NOMO-1 treated with dmso at 0.1 percent for 144 hours (cell line): ENCODE measurements at regions not wholly inside any gene's neighbourhood (a gene's known extent, or its start where the extent isn't known, plus 50 kb on each side); places are given as distances from the start of the nearest gene placed in this dataset.

Experiments
- DNase-seq: peaks from one replicate; lab custom pipeline; 2025; ENCODE audit not compliant: unreplicated experiment; lab: John Stamatoyannopoulos, UW

GRCh38 chr1:218573925-218574324 is 228.8 kb downstream of the TGFB2 start:
- no peak for DNase-seq

GRCh38 chr1:218575079-218575478 is 229.9 kb downstream of the TGFB2 start:
- no peak for DNase-seq

GRCh38 chr1:218575856-218576255 is 230.7 kb downstream of the TGFB2 start:
- DNase-seq, result no peak

GRCh38 chr1:218582646-218583045 is 237.5 kb downstream of the TGFB2 start:
- DNase-seq, result no peak

- no peak for DNase-seq
Observed at GRCh38 chr1:218584418-218585155, 239.5 kb downstream of the TGFB2 start.

- DNase-seq, result no peak
Observed at GRCh38 chr1:218585511-218586184, 240.5 kb downstream of the TGFB2 start.

- DNase-seq, result no peak
Observed at GRCh38 chr1:218587900-218588299, 242.8 kb downstream of the TGFB2 start.

- peak; percentile 50 for DNase-seq
Observed at GRCh38 chr1:218588540-218589172, 243.5 kb downstream of the TGFB2 start.

GRCh38 chr1:218589487-218589886 is 244.4 kb downstream of the TGFB2 start:
- DNase-seq, result no peak

- no peak for DNase-seq
Observed at GRCh38 chr1:218591966-218592365, 246.8 kb downstream of the TGFB2 start.

GRCh38 chr1:218592688-218593087 is 247.6 kb downstream of the TGFB2 start:
- DNase-seq, result no peak

GRCh38 chr1:218600968-218601367 is 255.8 kb downstream of the TGFB2 start:
- DNase-seq, result no peak

- DNase-seq, result no peak
Observed at GRCh38 chr1:218604217-218604616, 259.1 kb downstream of the TGFB2 start.

GRCh38 chr1:218611916-218612585 is 266.9 kb downstream of the TGFB2 start:
- no peak for DNase-seq

- DNase-seq, result no peak
Observed at GRCh38 chr1:218613105-218613504, 268.0 kb downstream of the TGFB2 start.

- DNase-seq, result no peak
Observed at GRCh38 chr1:218614031-218614430, 268.9 kb downstream of the TGFB2 start.

GRCh38 chr1:218616681-218617080 is 271.5 kb downstream of the TGFB2 start:
- DNase-seq, result no peak

GRCh38 chr1:218617986-218618385 is 272.9 kb downstream of the TGFB2 start:
- DNase-seq, result no peak

- no peak for DNase-seq
Observed at GRCh38 chr1:218620956-218621355, 275.8 kb downstream of the TGFB2 start.

GRCh38 chr1:218624052-218624451 is 278.9 kb downstream of the TGFB2 start:
- no peak for DNase-seq

- no peak for DNase-seq
Observed at GRCh38 chr1:218625393-218625792, 280.3 kb downstream of the TGFB2 start.
